Embryonic facial prominence (tissue), 1 donor: ENCODE measurements at regions not wholly inside any gene's neighbourhood (a gene's known extent, or its start where the extent isn't known, plus 50 kb on each side); places are given as distances from the start of the nearest gene placed in this dataset.
"Not testable (repeated sequence)": the region's sequence is repeated elsewhere in the genome, so short reads cannot be mapped to it uniquely, and the experiment has no call there.

Source experiments
- DNase-seq: peaks from one replicate; pipeline ENCODE4 v3.0.0-alpha.2; 2016; ENCODE audit errors: extremely low spot score

- DNase-seq = no peak
Measured at GRCh38 chr12:127455347-127456265, 811.4 kb upstream of the TMEM132C start.

- DNase-seq = no peak
Measured at GRCh38 chr12:127457726-127458125, 809.2 kb upstream of the TMEM132C start.

DNA sequence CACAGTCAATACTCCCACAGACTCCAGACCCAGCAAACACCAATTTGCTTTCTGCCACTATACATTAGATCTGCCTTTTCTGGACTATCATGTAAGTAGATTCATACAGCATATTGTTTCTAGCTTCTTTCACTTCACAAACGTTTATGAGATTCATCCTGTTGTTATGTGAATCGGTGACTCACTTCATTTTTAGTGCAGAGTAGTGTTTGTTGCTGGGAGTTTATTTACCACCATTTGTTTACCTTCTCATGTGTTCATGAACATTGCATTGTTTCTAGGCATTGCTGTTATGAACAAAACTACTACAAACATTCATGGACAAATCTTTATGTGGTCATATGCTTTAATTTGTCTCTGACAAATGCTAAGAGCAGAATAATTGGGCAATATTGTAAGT lies 807.8 kb upstream of the TMEM132C start:
- DNase-seq = no peak

GRCh38 chr12:127459687-127460086 lies 807.3 kb upstream of the TMEM132C start:
- no peak for DNase-seq

- no peak for DNase-seq
Measured at GRCh38 chr12:127463237-127463636, 803.7 kb upstream of the TMEM132C start.

DNA sequence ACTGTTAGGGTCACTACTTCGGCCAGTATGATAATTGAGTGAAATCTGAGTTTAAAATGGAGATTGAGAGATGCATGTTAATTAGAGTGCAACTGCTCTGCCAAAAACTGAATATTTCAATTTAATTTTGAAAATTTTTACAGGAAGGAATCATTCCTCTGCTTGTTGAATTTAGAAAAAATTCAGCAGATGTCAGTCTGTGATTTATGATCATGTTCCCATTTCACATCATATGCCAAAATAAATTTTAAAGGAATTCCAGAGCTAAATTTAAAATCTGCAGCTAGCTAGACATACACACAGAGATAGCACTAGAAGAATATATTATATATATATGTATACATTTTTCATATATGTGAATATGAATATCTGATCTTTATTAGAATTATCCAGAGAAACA lies 797.6 kb upstream of the TMEM132C start:
- no peak for DNase-seq

DNA sequence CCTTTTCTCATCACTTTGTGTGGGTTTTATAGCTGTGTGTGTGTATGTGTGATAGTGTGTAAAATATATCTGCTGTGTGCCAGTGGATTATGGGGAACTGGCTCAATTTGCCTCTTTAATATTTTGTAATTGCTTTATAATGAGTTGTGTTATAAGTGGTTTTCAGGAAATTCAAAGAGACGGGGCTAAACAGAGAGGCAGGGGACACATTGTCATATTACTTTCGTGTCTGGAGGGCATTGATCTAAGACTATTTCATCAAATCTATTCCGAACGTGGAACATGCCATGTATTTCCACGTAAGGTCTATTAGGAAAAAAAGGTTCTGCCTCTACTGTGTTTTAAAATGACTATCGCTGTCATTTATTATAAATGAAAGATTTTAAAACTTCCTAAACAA lies 793.2 kb upstream of the TMEM132C start:
- DNase-seq = no peak

DNA sequence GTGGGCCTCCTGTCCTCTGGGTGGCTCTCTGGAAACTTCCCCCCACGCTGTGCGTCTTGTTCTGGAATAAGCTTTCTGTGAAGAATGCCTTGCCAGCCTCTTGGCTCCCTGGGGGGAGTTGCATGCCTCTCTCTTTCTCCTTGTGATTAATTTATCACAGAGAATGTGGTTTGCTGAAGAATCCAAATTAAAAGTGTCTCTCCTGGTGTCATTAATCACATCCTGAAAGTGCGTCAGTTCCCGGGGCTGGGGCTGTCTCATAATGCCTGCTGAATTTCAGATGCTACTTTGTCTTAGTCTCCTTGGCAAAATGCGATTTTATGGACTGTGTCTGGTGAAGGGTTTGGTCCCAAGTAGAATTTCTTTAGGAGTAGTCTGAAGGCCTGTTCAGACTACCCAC lies 787.7 kb upstream of the TMEM132C start:
- DNase-seq = no peak

GRCh38 chr12:127480775-127481314 lies 786.1 kb upstream of the TMEM132C start:
- no peak for DNase-seq

DNA sequence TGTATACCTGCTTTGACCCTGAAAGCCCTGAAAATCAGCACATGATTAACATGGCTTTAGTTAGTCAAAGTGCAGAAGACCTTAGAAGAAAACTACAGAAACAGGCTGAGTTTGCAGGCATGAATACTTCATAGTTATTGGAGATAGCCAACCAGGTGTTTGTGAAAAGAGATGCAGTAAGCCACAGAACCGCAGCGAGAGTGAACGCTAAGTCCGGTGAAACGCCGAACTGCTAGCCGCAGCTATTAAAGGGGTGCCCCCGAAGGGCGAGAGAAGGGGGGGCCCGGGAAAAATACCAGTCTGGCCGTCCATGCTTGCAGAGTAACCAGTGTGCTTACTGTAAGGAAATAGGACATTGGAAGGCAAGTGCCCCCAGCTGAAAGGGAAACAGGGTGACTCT lies 784.0 kb upstream of the TMEM132C start:
- DNase-seq = no peak

DNA sequence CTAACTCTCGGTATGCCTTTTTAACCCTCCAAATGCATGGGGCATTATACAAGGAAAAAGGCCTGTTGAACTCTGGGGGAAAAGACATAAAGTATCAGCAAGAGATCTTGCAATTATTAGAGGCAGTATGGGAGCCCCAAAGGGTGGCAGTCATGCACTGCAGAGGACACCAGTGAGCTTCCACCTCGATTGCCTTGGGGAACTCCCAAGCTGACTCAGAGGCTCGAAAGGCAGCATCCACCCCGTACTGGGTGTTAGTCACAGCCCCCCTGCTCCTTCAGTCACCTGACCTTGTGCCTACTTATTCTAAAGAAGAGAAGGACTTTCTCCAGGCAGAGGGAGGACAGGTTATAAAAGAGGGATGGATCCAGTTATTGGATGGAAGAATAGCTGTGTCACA lies 781.4 kb upstream of the TMEM132C start:
- no peak for DNase-seq

DNA sequence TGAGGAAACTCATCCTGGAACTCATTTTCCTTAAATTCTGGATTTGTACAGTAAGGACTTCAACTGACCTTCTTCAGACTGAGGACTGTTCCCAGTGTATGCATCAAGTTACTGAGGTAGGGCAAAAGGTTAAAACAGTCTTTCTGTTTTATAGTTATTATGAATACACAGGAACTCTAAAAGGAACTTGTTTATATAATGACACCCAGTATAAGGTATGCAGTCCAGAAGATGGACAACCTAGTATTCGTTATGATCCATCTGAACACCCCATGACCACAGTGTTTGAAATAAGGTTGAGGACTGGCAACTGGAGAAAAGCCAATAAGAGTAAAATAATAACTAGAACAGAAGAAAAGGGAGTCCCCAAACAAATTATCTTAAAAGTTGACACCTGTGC lies 779.9 kb upstream of the TMEM132C start:
- DNase-seq = no peak

- no peak for DNase-seq
Measured at GRCh38 chr12:127489061-127489460, 777.9 kb upstream of the TMEM132C start.

- DNase-seq = no peak
Measured at GRCh38 chr12:127494961-127495915, 771.7 kb upstream of the TMEM132C start.

DNA sequence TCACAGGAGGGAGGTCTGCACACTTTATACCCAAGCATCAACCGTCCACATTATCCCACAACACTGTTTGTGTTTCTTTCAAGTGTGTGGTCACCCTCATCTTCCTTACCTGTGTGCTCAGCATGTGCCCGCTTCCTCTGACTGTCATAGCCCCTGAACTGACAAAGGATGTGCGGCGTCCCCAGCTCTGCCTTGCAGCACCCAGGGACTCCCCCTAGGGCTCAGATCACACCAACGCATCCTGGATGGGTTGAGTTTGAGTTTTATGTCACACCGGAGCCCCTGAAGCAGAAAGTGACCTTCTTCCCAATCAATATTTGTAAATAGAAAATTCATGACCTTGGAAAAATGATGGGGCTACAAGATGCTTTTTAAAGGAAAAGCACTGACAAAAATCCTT lies 770.7 kb upstream of the TMEM132C start:
- no peak for DNase-seq

DNA sequence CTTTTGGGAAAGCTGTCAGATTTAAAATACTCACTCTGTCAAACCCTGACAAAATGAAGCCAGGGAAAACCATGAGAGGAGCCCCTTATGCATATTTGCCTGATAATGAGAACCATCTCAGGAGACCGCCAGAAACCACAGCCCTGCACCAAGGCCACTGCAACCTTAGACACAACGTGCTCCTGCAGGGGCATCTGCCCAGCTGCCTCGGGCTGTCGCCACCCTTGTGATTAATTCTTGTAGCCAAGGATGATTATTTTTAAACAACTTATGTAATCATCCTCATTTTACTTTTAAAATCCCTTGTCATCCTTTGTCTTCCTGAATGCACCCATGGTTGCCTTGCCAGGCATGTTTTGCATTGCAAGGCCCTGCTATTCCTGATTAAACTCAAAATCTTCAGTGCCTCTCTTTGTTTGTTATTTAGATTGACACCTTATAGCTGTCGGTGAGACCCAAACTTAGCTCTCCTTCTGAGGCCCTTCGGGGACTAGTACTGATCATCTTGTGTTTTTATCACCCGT lies 766.4 kb upstream of the TMEM132C start:
- no peak for DNase-seq

GRCh38 chr12:127501916-127502315 lies 765.1 kb upstream of the TMEM132C start:
- no peak for DNase-seq

GRCh38 chr12:127503246-127503645 lies 763.7 kb upstream of the TMEM132C start:
- DNase-seq = no peak

- DNase-seq = not testable (repeated sequence)
Measured at GRCh38 chr12:127503996-127504395, 763.0 kb upstream of the TMEM132C start.

DNA sequence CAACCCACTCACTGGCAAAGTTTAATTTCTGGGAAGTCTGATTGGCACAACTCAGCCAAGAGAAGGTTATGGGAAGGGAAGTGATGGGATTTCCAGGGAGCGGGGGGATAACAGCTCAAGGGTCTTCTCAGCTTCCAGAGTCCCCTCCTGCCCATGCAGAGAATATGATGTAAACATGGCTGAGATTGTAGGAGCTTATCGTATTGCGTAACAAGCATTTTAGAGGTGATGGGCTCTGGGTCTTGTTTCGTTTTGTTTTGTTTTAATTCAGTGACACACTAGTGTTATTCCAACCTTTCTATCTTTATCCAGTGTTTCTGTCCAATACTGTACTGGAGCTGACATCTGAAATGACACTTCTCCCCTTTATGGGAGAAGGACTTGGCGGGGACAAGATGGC lies 762.1 kb upstream of the TMEM132C start:
- DNase-seq = no peak

DNA sequence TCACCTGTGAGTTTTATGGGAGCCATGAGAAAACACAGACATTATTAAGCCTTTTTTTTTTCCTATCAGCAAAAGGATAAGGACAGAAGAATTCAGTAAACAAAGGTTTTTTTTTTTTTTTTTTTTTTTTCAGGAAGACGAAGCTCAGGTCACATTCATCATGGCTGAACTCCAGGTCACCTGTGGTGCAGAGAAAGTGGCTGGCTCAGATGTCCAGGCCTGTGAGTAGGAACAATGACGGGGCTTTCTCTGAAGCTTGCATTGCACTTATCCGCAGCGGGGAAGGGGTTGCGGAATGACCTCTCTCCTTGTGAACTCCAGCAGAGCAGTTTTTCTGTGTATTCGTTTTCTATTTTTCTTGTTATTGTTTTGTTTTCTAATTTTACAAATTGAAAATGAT lies 759.6 kb upstream of the TMEM132C start:
- DNase-seq = no peak
